ENCODE measurements at regions not wholly inside any gene's neighbourhood (a gene's known extent, or its start where the extent isn't known, plus 50 kb on each side); places are given as distances from the start of the nearest gene placed in this dataset.

DNA sequence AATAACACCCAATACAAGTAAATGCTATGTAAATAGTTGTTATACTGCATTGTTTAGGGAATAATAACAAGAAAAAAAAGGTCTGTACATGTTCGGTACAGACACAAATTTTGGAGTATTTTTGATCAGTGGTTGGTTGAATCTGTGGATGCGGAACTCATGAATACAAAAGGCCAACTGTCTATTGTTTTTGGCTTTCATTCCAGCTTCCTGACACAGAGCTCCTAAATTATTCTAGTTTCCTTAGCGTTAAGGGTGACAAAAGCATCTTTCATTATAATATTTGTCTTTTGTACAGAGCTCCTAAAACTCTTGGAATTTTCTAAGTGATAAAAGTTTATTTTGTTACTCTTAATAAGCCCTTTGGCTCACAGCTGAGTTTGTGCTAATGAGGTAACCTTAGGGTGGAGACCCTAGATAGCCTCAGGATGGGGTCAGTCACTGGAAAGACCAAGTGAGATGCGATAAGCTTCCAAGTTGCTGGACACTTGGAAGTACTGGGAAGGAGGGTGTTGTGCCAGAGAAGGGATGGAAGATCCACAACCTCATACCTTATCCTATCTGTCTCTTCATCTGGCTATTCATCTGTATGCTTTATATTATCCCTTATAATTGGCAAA is 57.4 kb upstream of the PRRC2C start:
- TF ChIP-seq, protein P1, sequence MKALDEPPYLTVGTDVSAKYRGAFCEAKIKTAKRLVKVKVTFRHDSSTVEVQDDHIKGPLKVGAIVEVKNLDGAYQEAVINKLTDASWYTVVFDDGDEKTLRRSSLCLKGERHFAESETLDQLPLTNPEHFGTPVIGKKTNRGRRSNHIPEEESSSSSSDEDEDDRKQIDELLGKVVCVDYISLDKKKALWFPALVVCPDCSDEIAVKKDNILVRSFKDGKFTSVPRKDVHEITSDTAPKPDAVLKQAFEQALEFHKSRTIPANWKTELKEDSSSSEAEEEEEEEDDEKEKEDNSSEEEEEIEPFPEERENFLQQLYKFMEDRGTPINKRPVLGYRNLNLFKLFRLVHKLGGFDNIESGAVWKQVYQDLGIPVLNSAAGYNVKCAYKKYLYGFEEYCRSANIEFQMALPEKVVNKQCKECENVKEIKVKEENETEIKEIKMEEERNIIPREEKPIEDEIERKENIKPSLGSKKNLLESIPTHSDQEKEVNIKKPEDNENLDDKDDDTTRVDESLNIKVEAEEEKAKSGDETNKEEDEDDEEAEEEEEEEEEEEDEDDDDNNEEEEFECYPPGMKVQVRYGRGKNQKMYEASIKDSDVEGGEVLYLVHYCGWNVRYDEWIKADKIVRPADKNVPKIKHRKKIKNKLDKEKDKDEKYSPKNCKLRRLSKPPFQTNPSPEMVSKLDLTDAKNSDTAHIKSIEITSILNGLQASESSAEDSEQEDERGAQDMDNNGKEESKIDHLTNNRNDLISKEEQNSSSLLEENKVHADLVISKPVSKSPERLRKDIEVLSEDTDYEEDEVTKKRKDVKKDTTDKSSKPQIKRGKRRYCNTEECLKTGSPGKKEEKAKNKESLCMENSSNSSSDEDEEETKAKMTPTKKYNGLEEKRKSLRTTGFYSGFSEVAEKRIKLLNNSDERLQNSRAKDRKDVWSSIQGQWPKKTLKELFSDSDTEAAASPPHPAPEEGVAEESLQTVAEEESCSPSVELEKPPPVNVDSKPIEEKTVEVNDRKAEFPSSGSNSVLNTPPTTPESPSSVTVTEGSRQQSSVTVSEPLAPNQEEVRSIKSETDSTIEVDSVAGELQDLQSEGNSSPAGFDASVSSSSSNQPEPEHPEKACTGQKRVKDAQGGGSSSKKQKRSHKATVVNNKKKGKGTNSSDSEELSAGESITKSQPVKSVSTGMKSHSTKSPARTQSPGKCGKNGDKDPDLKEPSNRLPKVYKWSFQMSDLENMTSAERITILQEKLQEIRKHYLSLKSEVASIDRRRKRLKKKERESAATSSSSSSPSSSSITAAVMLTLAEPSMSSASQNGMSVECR (CRISPR knock-in tag; IDR thresholded peaks at IDR 0.05), result no peak
- TF ChIP-seq ZNF707 (CRISPR knock-in tag; conservative IDR thresholded peaks at IDR 0.05), result no peak
- no peak for TF ChIP-seq POLR2A (conservative IDR thresholded peaks at IDR 0.05)
- no peak for TF ChIP-seq CTCF (IDR thresholded peaks at IDR 0.05 in 2 of 3, conservative IDR thresholded peaks at IDR 0.05 in 1 of 3; ENCODE audit: insufficient read depth in 2 of 3, low read depth in 1 of 3, low read length in 3 of 3)
- TF ChIP-seq NBN (IDR thresholded peaks at IDR 0.05; ENCODE audit: low read depth), result no peak
- TF ChIP-seq ZBTB7A (IDR thresholded peaks at IDR 0.05; ENCODE audit: borderline replicate concordance, control insufficient read depth, low read depth, low read length), result no peak
- no peak for TF ChIP-seq SMARCE1 (IDR thresholded peaks at IDR 0.05)
- no peak for TF ChIP-seq STAT6 (CRISPR knock-in tag; IDR thresholded peaks at IDR 0.05)
- TF ChIP-seq GABPA (tag; conservative IDR thresholded peaks at IDR 0.05; ENCODE audit: low read depth), result no peak
- TF ChIP-seq, protein P2, sequence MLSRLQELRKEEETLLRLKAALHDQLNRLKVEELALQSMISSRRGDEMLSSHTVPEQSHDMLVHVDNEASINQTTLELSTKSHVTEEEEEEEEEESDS (CRISPR knock-in tag; IDR thresholded peaks at IDR 0.05), result no peak
- no peak for TF ChIP-seq RFX1 (IDR thresholded peaks at IDR 0.05)
